GM12878 (cell line): ENCODE measurements at regions not wholly inside any gene's neighbourhood (a gene's known extent, or its start where the extent isn't known, plus 50 kb on each side); places are given as distances from the start of the nearest gene placed in this dataset.

Experiments used
- ATAC-seq: fragments of 200-7000 bp; cut with Tn5 transposase; 3 replicates; pipeline ENCODE4 v1.9.1; 2020; ENCODE audit warnings: mild to moderate bottlenecking, moderate library complexity
- BruUV-seq: library from RNA; stranded (reverse); fragments of 400-500 nt; replicated peaks from 2 replicates; lab custom pipeline; 2021; lab: Mats Ljungman, UMichigan
- CTCF ChIA-PET: fragments of 300-600 bp; sonication (Branson Sonifier 250); formaldehyde crosslinking; extraction: SDS; loops from one replicate; lab custom pipeline; 2021; ENCODE audit warnings: inconsistent platforms; lab: Yijun Ruan, JAX
- POLR2A ChIA-PET: fragments of 350-600 bp; formaldehyde crosslinking; extraction: SDS; loops from one replicate; lab custom pipeline; 2021; ENCODE audit warnings: inconsistent platforms; lab: Charles Lee
- RAD21 ChIA-PET: fragments of 300-600 bp; sonication (Branson Sonifier 250); formaldehyde crosslinking; loops from one replicate; lab custom pipeline; 2023; ENCODE audit warnings: antibody characterized with exemption; ENCODE audit not compliant: unreplicated experiment; lab: Charles Lee
- SMC1A ChIA-PET: fragments of 300-600 bp; sonication (Branson Sonifier 250); formaldehyde crosslinking; loops from one replicate; lab custom pipeline; 2023; ENCODE audit not compliant: unreplicated experiment, uncharacterized antibody; lab: Charles Lee
- DNase-seq: peaks from one replicate; pipeline ENCODE4 v3.0.0-alpha.2; 2011; ENCODE audit warnings: low read depth, low spot score
- FAIRE-seq: peaks from 3 replicates; lab custom pipeline; 2011; peaks lifted over from hg19 to GRCh38; lab: Jason Lieb, UNC
- H2AFZ ChIP-seq: 2 replicates; pipeline ENCODE4 v1.6.0; 2011; ENCODE audit warnings: low read depth, low read length, control low read depth; ENCODE audit not compliant: control insufficient read depth
- H3K27ac ChIP-seq: 2 replicates; pipeline ENCODE4 v1.5.1; 2011; ENCODE audit warnings: control low read depth; ENCODE audit not compliant: control insufficient read depth, insufficient read depth
- H3K27me3 ChIP-seq, 2 experiments: replicated peaks in 1 of 2; 2 replicates each; pipeline versions ENCODE4 v1.6.0 to v1.6.1; 2011; ENCODE audit warnings: low read length in 1 of 2; ENCODE audit not compliant: control insufficient read depth in 2 of 2, insufficient read depth in 2 of 2
- H3K36me3 ChIP-seq, 2 experiments: 2 replicates each; pipeline ENCODE4 v1.5.1; 2011; ENCODE audit warnings: low read length in 1 of 2; ENCODE audit not compliant: control insufficient read depth in 2 of 2, insufficient read depth in 2 of 2
- H3K4me1 ChIP-seq: 2 replicates; pipeline ENCODE4 v1.6.1; 2011; ENCODE audit warnings: mild to moderate bottlenecking, low read length, moderate library complexity, mixed read lengths; ENCODE audit not compliant: control insufficient read depth, insufficient read depth
- H3K4me2 ChIP-seq: 2 replicates; pipeline ENCODE4 v1.6.0; 2011; ENCODE audit warnings: control low read depth; ENCODE audit not compliant: control insufficient read depth, insufficient read depth
- H3K4me3 ChIP-seq: fragments of 200-600 bp; sonication (generic); 2 replicates; pipeline ENCODE4 v1.5.1; 2016
- H3K79me2 ChIP-seq: 2 replicates; pipeline ENCODE4 v1.6.0; 2011; ENCODE audit warnings: low read length; ENCODE audit not compliant: control insufficient read depth, insufficient read depth
- H3K9ac ChIP-seq: 2 replicates; pipeline ENCODE4 v1.8.0; 2011; ENCODE audit warnings: low read length, control low read depth, mixed read lengths; ENCODE audit not compliant: control insufficient read depth, insufficient read depth
- H3K9me3 ChIP-seq: replicated peaks from 3 replicates; pipeline ENCODE4 v1.5.1; 2011; ENCODE audit warnings: mild to moderate bottlenecking, low read length; ENCODE audit not compliant: control insufficient read depth, insufficient read depth
- H4K20me1 ChIP-seq: 2 replicates; pipeline ENCODE4 v1.6.0; 2011; ENCODE audit not compliant: control insufficient read depth, insufficient read depth
- CHD1 ChIP-seq: IDR thresholded peaks from 2 replicates; pipeline ENCODE4 v1.6.1; 2012; ENCODE audit warnings: low read depth, low read length, improper control_type of control experiment
- JUNB ChIP-seq: IDR thresholded peaks from 2 replicates; pipeline ENCODE4 v1.6.1; 2016; ENCODE audit warnings: antibody characterized with exemption, mild to moderate bottlenecking
- NFYA ChIP-seq: IDR thresholded peaks from 2 replicates; pipeline ENCODE4 v1.6.1; 2011; ENCODE audit warnings: low read depth, mild to moderate bottlenecking, low read length, improper control_type of control experiment, borderline replicate concordance
- PRDM15 ChIP-seq: fragments of 450-650 bp; formaldehyde crosslinking; IDR thresholded peaks from 2 replicates; pipeline ENCODE4 v1.4.0; 2020; ENCODE audit warnings: mild to moderate bottlenecking, moderate library complexity
- SUZ12 ChIP-seq: fragments of 200-600 bp; sonication (generic); IDR thresholded peaks from one replicate; pipeline ENCODE4 v1.6.1; 2018; ENCODE audit warnings: antibody characterized with exemption, mild to moderate bottlenecking; ENCODE audit not compliant: unreplicated experiment
- ZBTB40 ChIP-seq: fragments of 450-650 bp; IDR thresholded peaks from 2 replicates; pipeline ENCODE4 v1.6.1; 2016; ENCODE audit warnings: mild to moderate bottlenecking, moderate library complexity, borderline replicate concordance
- WGBS: methylation state at CpG from one replicate; pipeline ENCODE4 v1.1.6; 2016; ENCODE audit warnings: low lambda C conversion rate; ENCODE audit not compliant: insufficient replicate concordance, insufficient coverage; ENCODE audit errors: missing lambda C conversion rate; 5-methylcytosine and 5-hydroxymethylcytosine counted together
- in situ Hi-C: fragments of 300-500 bp; cut with MboI; formaldehyde crosslinking; loops from 9 replicates; pipeline ENCODE4 v1.14.3; 2018; ENCODE audit warnings: mixed read lengths
- intact Hi-C: fragments of 100-400 bp; cut with micrococcal nuclease; formaldehyde crosslinking; loops from one replicate; pipeline ENCODE4 v1.14.2; 2022; ENCODE audit not compliant: unreplicated experiment
- TF ChIP-seq, protein P1 (sequence below): IDR thresholded peaks from 2 replicates; pipeline ENCODE4 v1.6.1; 2011; ENCODE audit warnings: borderline replicate concordance, low read depth, mild to moderate bottlenecking, moderate library complexity, low read length; ENCODE audit not compliant: insufficient read depth, poor library complexity, severe bottlenecking

DNA sequence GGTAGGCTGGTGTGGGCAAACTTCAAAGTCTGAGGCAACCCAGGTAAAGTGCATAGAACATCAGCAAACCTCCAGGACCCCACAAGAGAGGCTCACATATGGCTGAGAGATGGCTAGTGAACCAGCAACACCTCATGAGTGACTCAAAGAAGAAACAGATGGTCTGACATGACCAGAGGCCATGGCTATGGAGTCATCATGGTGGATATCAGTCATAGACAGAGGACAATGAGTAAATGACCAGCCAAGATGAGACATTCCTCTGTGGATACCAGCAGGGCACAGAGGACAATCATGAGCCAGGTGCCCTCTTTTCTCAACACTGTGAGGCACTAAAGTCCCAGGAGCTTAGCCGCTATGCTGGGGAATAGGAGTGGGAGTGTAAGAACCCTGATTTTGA lies 180.8 kb downstream of the RASEF start:
- WGBS: 95% methylated on average over 1 of the region's 1 CpG
- ChIA-PET RAD21 (no interaction called here), SMC1A (no interaction called here)
- H3K4me1 ChIP-seq: no peaks in the 10 kb centered on the region
- intact Hi-C loops: no loop called here
- TF ChIP-seq SUZ12 (no peak), JUNB (no peak), CHD1 (no peak), PRDM15 (CRISPR knock-in tag) (no peak), ZBTB40 (no peak), NFYA (no peak)
- TF ChIP-seq, protein P1, sequence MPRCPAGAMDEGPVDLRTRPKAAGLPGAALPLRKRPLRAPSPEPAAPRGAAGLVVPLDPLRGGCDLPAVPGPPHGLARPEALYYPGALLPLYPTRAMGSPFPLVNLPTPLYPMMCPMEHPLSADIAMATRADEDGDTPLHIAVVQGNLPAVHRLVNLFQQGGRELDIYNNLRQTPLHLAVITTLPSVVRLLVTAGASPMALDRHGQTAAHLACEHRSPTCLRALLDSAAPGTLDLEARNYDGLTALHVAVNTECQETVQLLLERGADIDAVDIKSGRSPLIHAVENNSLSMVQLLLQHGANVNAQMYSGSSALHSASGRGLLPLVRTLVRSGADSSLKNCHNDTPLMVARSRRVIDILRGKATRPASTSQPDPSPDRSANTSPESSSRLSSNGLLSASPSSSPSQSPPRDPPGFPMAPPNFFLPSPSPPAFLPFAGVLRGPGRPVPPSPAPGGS: no peak
- TF ChIP-seq, all 136 proteins: peak for 0
- in situ Hi-C loops: loop anchor here (5.0 kb wide), 1 partner anchor 50 kb away; no protein-coding TSS in a partner anchor
- no TSS peak for BruUV-seq
- no peaks in the 10 kb centered on the region for H3K27me3 ChIP-seq
- H4K20me1 ChIP-seq: no peaks in the 10 kb centered on the region
- ChIA-PET CTCF (no interaction called here), POLR2A (no interaction called here)
- no peaks in the 10 kb centered on the region for H3K9me3 ChIP-seq
- no peak overlapping the region for H2AFZ ChIP-seq
- H3K4me3 ChIP-seq: no peak overlapping the region
- H3K9ac ChIP-seq: no peak overlapping the region
- DNase-seq (no peak), FAIRE-seq (no peak), ATAC-seq (no peak)
- no peaks in the 10 kb centered on the region for H3K36me3 ChIP-seq
- no peak overlapping the region for H3K27ac ChIP-seq
- no peaks in the 10 kb centered on the region for H3K79me2 ChIP-seq
- H3K4me2 ChIP-seq: no peak overlapping the region
